B cell (primary cell): ENCODE measurements at regions not wholly inside any gene's neighbourhood (a gene's known extent, or its start where the extent isn't known, plus 50 kb on each side); places are given as distances from the start of the nearest gene placed in this dataset.

ENCODE experiments used
- ATAC-seq: fragments of 200-7000 bp; cut with Tn5 transposase; one replicate; pipeline ENCODE4 v1.10.0; 2021; ENCODE audit warnings: low read depth, mild to moderate bottlenecking, moderate number of reproducible peaks, moderate library complexity
- CTCF ChIA-PET: fragments of 350-600 bp; sonication (Branson Sonifier 250); formaldehyde crosslinking; loops from one replicate; lab custom pipeline; 2021; ENCODE audit warnings: antibody characterized with exemption, inconsistent platforms; lab: Charles Lee
- POLR2A ChIA-PET: fragments of 350-600 bp; sonication (Branson Sonifier 250); formaldehyde crosslinking; loops from one replicate; lab custom pipeline; 2021; ENCODE audit warnings: antibody characterized with exemption; lab: Charles Lee
- DNase-seq: peaks from one replicate; pipeline ENCODE4 v3.0.0; 2013
- H2AFZ ChIP-seq: 2 replicates; pipeline ENCODE4 v1.6.1; 2012; ENCODE audit warnings: mild to moderate bottlenecking, low read depth, low read length; ENCODE audit not compliant: insufficient read depth, poor library complexity, severe bottlenecking
- H3K27ac ChIP-seq, 2 donors: 1 replicate in 1 of 2; 2 replicates in 1 of 2; pipeline ENCODE4 v1.5.1; 2012 to 2013; ENCODE audit warnings: low read length in 2 of 2, mild to moderate bottlenecking in 2 of 2, moderate library complexity in 1 of 2
- H3K27me3 ChIP-seq, 4 experiments: fragments of 200-600 bp in 1 of 4; sonication (generic) in 1 of 4; replicated peaks in 1 of 4; 1 replicate in 2 of 4; 2 replicates in 2 of 4; pipeline versions ENCODE4 v1.6.1 to v1.7.0; 2013 to 2016; ENCODE audit warnings: low read length in 3 of 4, mild to moderate bottlenecking in 2 of 4, mixed read lengths in 1 of 4, moderate library complexity in 1 of 4; ENCODE audit not compliant: insufficient read depth in 4 of 4, control insufficient read depth in 3 of 4; ENCODE audit errors: control extremely low read depth in 1 of 4
- H3K36me3 ChIP-seq, 2 experiments: replicated peaks in 1 of 2; 1 replicate in 1 of 2; 2 replicates in 1 of 2; pipeline versions ENCODE4 v1.6.1 to v1.7.1; 2013; ENCODE audit warnings: low read length in 1 of 2; ENCODE audit not compliant: insufficient read depth in 2 of 2, control insufficient read depth in 1 of 2; ENCODE audit errors: control extremely low read depth in 1 of 2, extremely low read depth in 1 of 2
- H3K4me1 ChIP-seq, 2 donors: fragments of 200-600 bp in 1 of 2; sonication (generic) in 1 of 2; 1 replicate in 1 of 2; 2 replicates in 1 of 2; pipeline versions ENCODE4 v1.5.1 to v1.6.1; 2013 to 2017; ENCODE audit warnings: low read length in 2 of 2; ENCODE audit not compliant: control insufficient read depth in 2 of 2, insufficient read depth in 2 of 2
- H3K4me2 ChIP-seq: replicated peaks from 2 replicates; pipeline ENCODE3; 2012; ENCODE audit warnings: mild to moderate bottlenecking, low read depth, low read length; ENCODE audit not compliant: poor library complexity, severe bottlenecking
- H3K4me3 ChIP-seq, 5 experiments: fragments of 200-600 bp in 1 of 5; sonication (generic) in 1 of 5; 1 replicate in 3 of 5; 2 replicates in 2 of 5; pipeline versions ENCODE4 v1.5.1 to v1.7.0; 2011 to 2016; ENCODE audit warnings: low read length in 4 of 5, mild to moderate bottlenecking in 4 of 5, low read depth in 2 of 5, control low read depth in 1 of 5, moderate library complexity in 1 of 5; ENCODE audit not compliant: insufficient read depth in 1 of 5; ENCODE audit errors: control extremely low read depth in 1 of 5, extremely low read depth in 1 of 5
- H3K79me2 ChIP-seq: fragments of 200-600 bp; sonication (generic); one replicate; pipeline ENCODE4 v1.6.0; 2016; ENCODE audit warnings: low read length; ENCODE audit not compliant: control insufficient read depth, insufficient read depth
- H3K9ac ChIP-seq: fragments of 200-600 bp; sonication (generic); 2 replicates; pipeline ENCODE4 v1.6.1; 2017; ENCODE audit warnings: mild to moderate bottlenecking, low read length, moderate library complexity
- H3K9me3 ChIP-seq, 3 donors: one replicate each; pipeline versions ENCODE4 v1.6.1 to v1.7.1; 2013; ENCODE audit warnings: low read length in 2 of 3; ENCODE audit not compliant: control insufficient read depth in 2 of 3, insufficient read depth in 1 of 3; ENCODE audit errors: control extremely low read depth in 1 of 3
- H4K20me1 ChIP-seq: 2 replicates; pipeline ENCODE4 v1.6.0; 2012; ENCODE audit warnings: mild to moderate bottlenecking, low read length; ENCODE audit not compliant: insufficient read depth, control insufficient read depth, poor library complexity, severe bottlenecking
- H3K27ac Mint-ChIP-seq: one replicate; pipeline ENCODE4 v1.8.0; 2021; ENCODE audit warnings: mixed read lengths
- H3K27me3 Mint-ChIP-seq: one replicate; pipeline ENCODE4 v1.8.0; 2021; ENCODE audit warnings: mixed read lengths
- H3K4me1 Mint-ChIP-seq: one replicate; pipeline ENCODE4 v1.8.0; 2021; ENCODE audit warnings: mixed read lengths
- H3K4me3 Mint-ChIP-seq: one replicate; pipeline ENCODE4 v1.8.0; 2021; ENCODE audit warnings: mixed read lengths
- H3K9me3 Mint-ChIP-seq: one replicate; pipeline ENCODE4 v1.8.0; 2022; ENCODE audit warnings: mixed read lengths; ENCODE audit not compliant: insufficient read depth
- CTCF ChIP-seq: fragments of 200-600 bp; IDR thresholded peaks from one replicate; pipeline ENCODE4 v1.8.0; 2022; ENCODE audit warnings: antibody characterized with exemption, mild to moderate bottlenecking
- EZH2 ChIP-seq: IDR thresholded peaks from 2 replicates; pipeline ENCODE4 v1.6.1; 2012; ENCODE audit warnings: borderline replicate concordance, low read depth, mild to moderate bottlenecking, moderate library complexity, low read length; ENCODE audit not compliant: insufficient read depth, poor library complexity, severe bottlenecking
- WGBS: methylation state at CpG from one replicate; pipeline ENCODE4 v1.1.5; 2013; ENCODE audit warnings: missing lambda C conversion rate; ENCODE audit not compliant: insufficient coverage; 5-methylcytosine and 5-hydroxymethylcytosine counted together
- intact Hi-C: fragments of 100-400 bp; cut with micrococcal nuclease; formaldehyde crosslinking; loops from one replicate; pipeline ENCODE4 v1.10.0; 2022

GRCh38 chr14:101409006-101409543, 152.2 kb upstream of the DIO3 start:
- intact Hi-C loops = no loop called here
- ChIA-PET POLR2A (no interaction called here), CTCF (no interaction called here)
- Histone ChIP-seq H3K36me3 (no peaks in the 10 kb centered on the region), H3K4me3 (no peak overlapping the region), H3K27ac (no peak overlapping the region), H2AFZ (no peak overlapping the region), H3K4me2 (no peak overlapping the region), H4K20me1 (no peaks in the 10 kb centered on the region), H3K9ac (no peak overlapping the region), H3K4me1 (no peaks in the 10 kb centered on the region), H3K79me2 (no peaks in the 10 kb centered on the region), H3K9me3 (peaks cover 0 to 12% (median 0%) of the 10 kb centered on the region in 3 donors), H3K27me3 (no peaks in the 10 kb centered on the region)
- H3K27ac Mint-ChIP-seq = no peak overlapping the region
- H3K27me3 Mint-ChIP-seq = peaks cover 5% of the 10 kb centered on the region
- no peak for ATAC-seq
- no peak for DNase-seq
- TF ChIP-seq EZH2 (no peak), CTCF (no peak)
- no peaks in the 10 kb centered on the region for H3K9me3 Mint-ChIP-seq
- no peaks in the 10 kb centered on the region for H3K4me1 Mint-ChIP-seq
- WGBS = 88% methylated on average over 19 of the region's 19 CpGs
- H3K4me3 Mint-ChIP-seq = no peak overlapping the region

GRCh38 chr14:101410126-101410525, 151.2 kb upstream of the DIO3 start:
- H3K9me3 Mint-ChIP-seq = no peaks in the 10 kb centered on the region
- Histone ChIP-seq H4K20me1 (no peaks in the 10 kb centered on the region), H3K4me3 (no peak overlapping the region), H3K36me3 (no peaks in the 10 kb centered on the region), H3K4me2 (no peak overlapping the region), H3K9me3 (peaks cover 0 to 12% (median 0%) of the 10 kb centered on the region in 3 donors), H3K27ac (no peak overlapping the region), H3K79me2 (no peaks in the 10 kb centered on the region), H3K9ac (no peak overlapping the region), H2AFZ (peak overlapping the region; percentile 16), H3K4me1 (no peaks in the 10 kb centered on the region), H3K27me3 (peaks cover 0 to 7% (median under 1%) of the 10 kb centered on the region in 4 experiments)
- ChIA-PET CTCF (no interaction called here), POLR2A (no interaction called here)
- intact Hi-C loops = no loop called here
- no peaks in the 10 kb centered on the region for H3K4me1 Mint-ChIP-seq
- TF ChIP-seq CTCF (no peak), EZH2 (no peak)
- no peak overlapping the region for H3K27ac Mint-ChIP-seq
- 48% methylated on average over 4 of the region's 5 CpGs for WGBS
- no peak overlapping the region for H3K4me3 Mint-ChIP-seq
- ATAC-seq (no peak), DNase-seq (no peak)
- H3K27me3 Mint-ChIP-seq = peaks cover 6% of the 10 kb centered on the region
